Heart left ventricle (tissue), 13 donors: ENCODE measurements at regions not wholly inside any gene's neighbourhood (a gene's known extent, or its start where the extent isn't known, plus 50 kb on each side); places are given as distances from the start of the nearest gene placed in this dataset.

ENCODE experiments used
- CTCF ChIP-seq, 12 donors: fragments of 200-600 bp; sonication (generic) in 4 of 12; IDR thresholded peaks; one replicate each; pipeline versions ENCODE4 v1.5.0 to v1.8.0; 2018 to 2022; ENCODE audit warnings: antibody characterized with exemption in 12 of 12, mild to moderate bottlenecking in 5 of 12
- POLR2A ChIP-seq, 2 donors: fragments of 450-650 bp; IDR thresholded peaks; one replicate each; pipeline ENCODE4 v1.6.1; 2017; ENCODE audit warnings: antibody characterized with exemption in 2 of 2, mild to moderate bottlenecking in 2 of 2, moderate library complexity in 2 of 2
- donor health status: ischemic (EF 13 %, LVEDD 7.1; RV severe dilation, severe dysfunction).
- donor health status: DM: no; HTN: yes; CAD: no.
- donor health status: DM: no; HTN: no; CAD: no.
- donor health status: ischemic (EF 25% LVEDD 6.9; RV normal size, moderate dysfunction).
- donor health status: ischemic (EF 25% LVEDD 5.7; RV mildly dilated, moderate dysfunction).
- donor health status: ischemic (EF 35%, LVEDD 5.7; RV mildly dilated, moderate dysfunction).
- donor health status: nonischemic (EF 11% LVEDD 7.7; RV severe dilation, severe dysfunction).
- donor health status: DM: yes; HTN: yes; CAD: no.
- donor health status: PGD.
- donor health status: ischemic (EF 29% LVEDD 5.4; RV normal size, mild dysfunction).
- donor health status: nonischemic (EF 23%, LVEDD 6.1; RV moderate dilation, normal function).

- no peak for TF ChIP-seq POLR2A (IDR thresholded peaks at IDR 0.05)
- no peak for TF ChIP-seq CTCF (IDR thresholded peaks at IDR 0.05)
Measured at GRCh38 chr3:99575683-99576082, 62.7 kb upstream of the COL8A1 start.
